ACHN (cell line): ENCODE measurements at regions not wholly inside any gene's neighbourhood (a gene's known extent, or its start where the extent isn't known, plus 50 kb on each side); places are given as distances from the start of the nearest gene placed in this dataset.
A peak's percentile ranks its signal among the peaks of the same experiment; 100 is the strongest.
"Not testable (repeated sequence)": the region's sequence is repeated elsewhere in the genome, so short reads cannot be mapped to it uniquely, and the experiment has no call there.

Experiments
- DNase-seq: peaks from one replicate; pipeline ENCODE4 v3.0.0-alpha.2; 2015
- in situ Hi-C: cut with HindIII; loops from 2 replicates; pipeline ENCODE4 v1.10.0; 2017; ENCODE audit warnings: low sequenced_read_pairs, low pct_ligation_motif_present, low pct_unique_long_range_greater_than_20kb

GRCh38 chr16:46389561-46390041 lies 231.6 kb downstream of the SHCBP1 start:
- in situ Hi-C loops = not testable (repeated sequence)

DNA sequence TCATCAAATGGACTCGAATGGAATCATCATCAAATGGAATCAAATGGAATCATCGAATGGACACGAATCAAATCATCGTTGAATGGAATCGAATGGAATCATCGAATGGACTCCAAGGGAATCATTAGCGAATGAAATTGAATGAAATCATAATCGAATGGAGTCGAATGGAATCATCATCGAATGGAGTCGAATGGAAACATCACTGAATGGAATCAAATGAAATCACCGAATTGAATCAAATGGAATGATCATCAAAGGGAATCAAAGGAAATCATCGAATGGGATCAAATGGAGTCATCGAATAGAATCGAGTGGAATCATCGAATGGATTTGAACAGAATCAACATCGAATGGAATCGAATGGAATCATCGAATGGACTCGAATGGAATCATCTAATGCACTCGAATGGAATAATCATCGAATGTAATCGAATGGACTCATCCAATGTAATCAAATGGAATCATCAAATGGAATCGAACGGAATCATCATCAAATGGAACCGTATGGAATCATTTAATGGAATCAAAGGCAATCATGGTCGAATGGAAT lies 232.2 kb downstream of the SHCBP1 start:
- in situ Hi-C loops, DNase-seq: not testable (repeated sequence)

More at GRCh38 chr16:46389561-46390041, 231.6 kb downstream of the SHCBP1 start:
- DNase-seq = peak; percentile 99

GRCh38 chr16:46388354-46388753 lies 232.8 kb downstream of the SHCBP1 start:
- DNase-seq, in situ Hi-C loops: not testable (repeated sequence)

DNA sequence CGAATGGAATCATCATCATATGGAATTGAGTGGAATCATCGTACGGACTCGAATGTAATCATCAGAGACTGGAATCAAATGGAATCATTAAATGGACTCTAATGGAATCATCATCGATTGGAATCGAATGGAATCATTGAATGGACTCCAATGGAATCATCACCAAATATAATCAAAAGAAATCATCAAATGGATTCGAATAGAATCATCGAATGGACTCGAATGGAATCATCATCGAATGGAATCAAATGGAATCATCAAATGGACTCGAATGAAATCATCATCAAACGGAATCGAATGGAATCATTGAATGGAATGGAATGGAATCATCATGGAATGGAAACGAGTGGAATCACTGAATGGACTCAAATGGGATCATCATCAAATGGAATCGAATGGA lies 233.5 kb downstream of the SHCBP1 start:
- in situ Hi-C loops, DNase-seq: not testable (repeated sequence)

DNA sequence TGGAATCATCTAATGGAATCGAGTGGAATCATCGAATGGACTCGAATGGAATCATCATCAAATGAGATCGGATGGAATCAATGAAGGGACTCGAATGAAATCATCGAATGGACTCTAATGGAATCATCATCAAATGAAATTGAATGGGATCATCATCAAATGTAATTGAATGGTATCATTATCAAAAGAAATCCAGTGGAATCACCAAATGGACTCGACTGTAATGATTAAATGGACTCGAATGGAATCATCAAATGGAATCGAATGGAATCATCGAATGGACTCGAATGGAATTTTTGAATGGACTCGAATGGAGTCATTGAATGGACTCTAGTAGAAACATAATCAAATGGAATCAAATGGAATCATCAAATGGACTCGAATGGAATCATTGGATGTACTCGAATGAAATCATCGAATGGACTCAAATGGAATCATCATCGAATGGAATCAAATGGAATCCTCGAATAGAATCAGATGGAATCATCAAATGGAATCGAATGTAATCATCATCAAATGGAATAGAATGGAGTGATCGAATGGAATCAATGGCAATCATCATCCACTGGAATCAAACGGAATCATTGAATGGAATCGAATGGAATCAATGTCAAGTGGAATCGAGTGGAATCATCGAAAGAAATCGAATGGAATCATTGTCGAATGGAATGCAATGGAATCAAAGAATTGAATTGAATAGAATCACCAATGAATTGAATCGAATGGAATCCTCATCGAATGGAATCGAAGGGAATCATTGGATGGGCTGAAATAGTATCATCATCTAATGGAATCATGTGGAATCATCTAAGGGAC lies 234.2 kb downstream of the SHCBP1 start:
- in situ Hi-C loops = not testable (repeated sequence)
- DNase-seq = peak; percentile 26

- in situ Hi-C loops = not testable (repeated sequence)
- peak; percentile 8 for DNase-seq
Measured at GRCh38 chr16:46386110-46386771, 234.9 kb downstream of the SHCBP1 start.

- peak; percentile 69 for DNase-seq
- in situ Hi-C loops = not testable (repeated sequence)
Measured at GRCh38 chr16:46384285-46385061, 236.7 kb downstream of the SHCBP1 start.

DNA sequence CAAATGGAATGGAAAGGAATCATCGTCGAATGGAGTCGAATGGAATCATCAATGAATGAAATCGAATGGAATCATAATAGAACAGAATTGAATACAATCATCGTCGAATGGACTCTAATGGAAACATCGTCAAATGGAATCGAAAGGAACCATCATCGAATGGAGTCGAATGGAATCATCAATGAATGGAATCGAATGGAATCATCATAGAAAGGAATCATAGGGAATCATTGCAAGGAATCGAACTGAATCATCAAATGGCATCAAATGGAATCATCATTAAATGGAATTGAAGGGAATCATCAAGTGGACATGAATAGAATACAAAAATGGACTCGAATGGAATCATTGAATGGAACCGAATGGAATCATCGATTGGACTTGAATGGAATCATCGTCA lies 237.6 kb downstream of the SHCBP1 start:
- in situ Hi-C loops = not testable (repeated sequence)
- DNase-seq = peak; percentile 18

GRCh38 chr16:46382791-46383541 lies 238.2 kb downstream of the SHCBP1 start:
- DNase-seq = peak; percentile 44
- in situ Hi-C loops = not testable (repeated sequence)

DNA sequence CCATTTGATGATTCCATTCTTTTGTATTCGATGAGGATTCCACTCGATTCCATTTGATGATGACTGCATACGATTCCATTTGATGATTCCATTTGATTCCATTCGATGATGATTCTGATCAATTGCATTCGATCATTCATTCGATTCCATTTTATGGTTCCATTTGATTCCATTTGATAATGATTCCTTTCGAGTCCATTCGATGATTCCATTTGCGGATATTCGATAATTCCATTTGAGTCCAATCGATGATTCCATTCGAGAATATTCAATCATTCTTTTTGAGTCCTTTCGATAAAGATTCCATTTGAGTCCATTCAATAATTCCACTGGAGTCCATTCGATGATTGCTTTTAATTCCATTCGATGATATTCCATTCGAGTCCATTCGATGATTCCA lies 239.1 kb downstream of the SHCBP1 start:
- DNase-seq, in situ Hi-C loops: not testable (repeated sequence)

GRCh38 chr16:46381344-46381743 lies 239.8 kb downstream of the SHCBP1 start:
- peak; percentile 40 for DNase-seq
- in situ Hi-C loops = not testable (repeated sequence)
